ENCODE measurements at regions not wholly inside any gene's neighbourhood (a gene's known extent, or its start where the extent isn't known, plus 50 kb on each side); places are given as distances from the start of the nearest gene placed in this dataset.

GRCh38 chr2:516131-516530 lies 161.1 kb downstream of the TMEM18 start:
- no peak overlapping the region for H3K27ac ChIP-seq
- H3K27me3 ChIP-seq = no peaks in the 10 kb centered on the region
- no peak overlapping the region for H3K4me3 ChIP-seq
- H3K4me1 ChIP-seq = no peaks in the 10 kb centered on the region
- H3K9me3 ChIP-seq = no peaks in the 10 kb centered on the region
- no peak for TF ChIP-seq POLR2A (IDR thresholded peaks at IDR 0.05)
- TF ChIP-seq POLR2AphosphoS5 (IDR thresholded peaks at IDR 0.05) = no peak
- TF ChIP-seq, protein P1, sequence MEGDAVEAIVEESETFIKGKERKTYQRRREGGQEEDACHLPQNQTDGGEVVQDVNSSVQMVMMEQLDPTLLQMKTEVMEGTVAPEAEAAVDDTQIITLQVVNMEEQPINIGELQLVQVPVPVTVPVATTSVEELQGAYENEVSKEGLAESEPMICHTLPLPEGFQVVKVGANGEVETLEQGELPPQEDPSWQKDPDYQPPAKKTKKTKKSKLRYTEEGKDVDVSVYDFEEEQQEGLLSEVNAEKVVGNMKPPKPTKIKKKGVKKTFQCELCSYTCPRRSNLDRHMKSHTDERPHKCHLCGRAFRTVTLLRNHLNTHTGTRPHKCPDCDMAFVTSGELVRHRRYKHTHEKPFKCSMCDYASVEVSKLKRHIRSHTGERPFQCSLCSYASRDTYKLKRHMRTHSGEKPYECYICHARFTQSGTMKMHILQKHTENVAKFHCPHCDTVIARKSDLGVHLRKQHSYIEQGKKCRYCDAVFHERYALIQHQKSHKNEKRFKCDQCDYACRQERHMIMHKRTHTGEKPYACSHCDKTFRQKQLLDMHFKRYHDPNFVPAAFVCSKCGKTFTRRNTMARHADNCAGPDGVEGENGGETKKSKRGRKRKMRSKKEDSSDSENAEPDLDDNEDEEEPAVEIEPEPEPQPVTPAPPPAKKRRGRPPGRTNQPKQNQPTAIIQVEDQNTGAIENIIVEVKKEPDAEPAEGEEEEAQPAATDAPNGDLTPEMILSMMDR (IDR thresholded peaks at IDR 0.05) = no peak
- H3K36me3 ChIP-seq = no peaks in the 10 kb centered on the region
- intact Hi-C loops (cut with DNase I; ENCODE audit: low total_unique reads) = no loop called here
- no peak for DNase-seq (ENCODE audit: low spot score in 2 of 2)

GRCh38 chr2:515441-516127 lies 161.6 kb downstream of the TMEM18 start:
- intact Hi-C loops (cut with DNase I; ENCODE audit: low total_unique reads) = no loop called here
- Histone ChIP-seq H3K4me1 (no peaks in the 10 kb centered on the region), H3K4me3 (no peak overlapping the region), H3K9me3 (no peaks in the 10 kb centered on the region), H3K36me3 (no peaks in the 10 kb centered on the region), H3K27me3 (no peaks in the 10 kb centered on the region), H3K27ac (no peak overlapping the region)
- TF ChIP-seq POLR2AphosphoS5 (IDR thresholded peaks at IDR 0.05) (no peak), POLR2A (IDR thresholded peaks at IDR 0.05) (no peak)
- TF ChIP-seq, protein P1 (IDR thresholded peaks at IDR 0.05) = no peak
- DNase-seq (ENCODE audit: low spot score in 2 of 2) = no peak

GRCh38 chr2:513981-514706 lies 163.1 kb downstream of the TMEM18 start:
- no peak for DNase-seq (ENCODE audit: low spot score in 2 of 2)
- intact Hi-C loops (cut with DNase I; ENCODE audit: low total_unique reads) = no loop called here
- no peak overlapping the region for H3K4me3 ChIP-seq
- H3K36me3 ChIP-seq = no peaks in the 10 kb centered on the region
- no peaks in the 10 kb centered on the region for H3K27me3 ChIP-seq
- TF ChIP-seq, protein P1 (IDR thresholded peaks at IDR 0.05) = no peak
- TF ChIP-seq POLR2A (IDR thresholded peaks at IDR 0.05) = no peak
- no peak for TF ChIP-seq POLR2AphosphoS5 (IDR thresholded peaks at IDR 0.05)
- H3K4me1 ChIP-seq = no peaks in the 10 kb centered on the region
- no peak overlapping the region for H3K27ac ChIP-seq
- no peaks in the 10 kb centered on the region for H3K9me3 ChIP-seq

DNA sequence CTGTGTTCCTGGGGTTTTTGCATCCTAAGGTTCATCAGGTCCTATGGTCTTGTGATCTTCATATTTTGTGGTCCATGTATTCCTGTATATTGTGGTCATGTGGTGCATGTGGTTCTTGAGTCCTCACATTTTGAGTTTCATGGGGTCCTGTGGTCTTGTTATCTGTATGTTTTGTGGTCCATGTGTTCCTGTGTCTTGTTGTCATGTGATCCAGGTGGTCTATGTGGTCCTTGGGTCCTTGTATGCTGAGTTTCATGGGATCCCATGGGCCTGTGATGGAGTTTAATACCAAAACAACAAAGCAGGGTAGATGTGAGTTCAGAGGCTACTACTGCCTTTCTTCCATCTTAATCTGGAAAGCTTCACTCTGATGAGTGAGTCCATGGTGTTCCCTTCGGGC lies 166.4 kb downstream of the TMEM18 start:
- TF ChIP-seq, protein P1 (IDR thresholded peaks at IDR 0.05) = no peak
- intact Hi-C loops (cut with DNase I; ENCODE audit: low total_unique reads) = loop anchor here (2.0 kb wide), 1 partner anchor 28 kb away; no protein-coding TSS in a partner anchor
- no peak for DNase-seq (ENCODE audit: low spot score in 2 of 2)

DNA sequence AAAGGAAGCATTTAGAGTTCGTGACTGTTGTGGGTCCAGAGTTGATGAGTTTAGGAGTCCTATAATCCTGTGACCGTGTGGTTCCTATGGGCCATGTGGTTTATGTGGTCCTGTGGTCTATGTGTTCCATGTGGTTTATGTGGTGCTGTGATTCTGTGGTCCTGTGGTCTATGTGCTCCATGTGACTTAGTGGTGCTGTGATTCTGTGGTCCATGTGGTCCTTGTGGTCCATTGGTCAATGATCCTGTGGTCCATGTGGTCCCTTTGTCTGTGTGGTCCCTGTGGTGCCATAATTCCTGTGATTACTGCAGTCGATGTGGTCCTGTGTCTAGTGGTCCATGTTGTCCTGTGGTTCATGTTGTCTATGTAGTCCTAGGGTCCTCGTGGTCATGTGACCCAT lies 167.3 kb downstream of the TMEM18 start:
- Histone ChIP-seq H3K36me3 (no peaks in the 10 kb centered on the region), H3K27me3 (no peaks in the 10 kb centered on the region), H3K9me3 (no peaks in the 10 kb centered on the region), H3K4me1 (no peaks in the 10 kb centered on the region), H3K27ac (no peak overlapping the region), H3K4me3 (no peak overlapping the region)
- intact Hi-C loops (cut with DNase I; ENCODE audit: low total_unique reads) = loop anchor here (2.0 kb wide), 1 partner anchor 27 kb away; no protein-coding TSS in a partner anchor
- no peak for TF ChIP-seq POLR2A (IDR thresholded peaks at IDR 0.05)
- no peak for DNase-seq (ENCODE audit: low spot score in 2 of 2)

More for the DNA sequence above, 166.4 kb downstream of the TMEM18 start:
- no peaks in the 10 kb centered on the region for H3K9me3 ChIP-seq
- no peaks in the 10 kb centered on the region for H3K36me3 ChIP-seq
- no peak overlapping the region for H3K4me3 ChIP-seq
- no peaks in the 10 kb centered on the region for H3K4me1 ChIP-seq
- H3K27ac ChIP-seq = no peak overlapping the region
- H3K27me3 ChIP-seq = no peaks in the 10 kb centered on the region
